Right lobe of liver (tissue), 4 donors: ENCODE measurements at regions not wholly inside any gene's neighbourhood (a gene's known extent, or its start where the extent isn't known, plus 50 kb on each side); places are given as distances from the start of the nearest gene placed in this dataset.

Experiments
- POLR2A ChIP-seq: fragments of 450-650 bp; IDR thresholded peaks from one replicate; pipeline ENCODE4 v1.6.1; 2017; ENCODE audit warnings: antibody characterized with exemption, mild to moderate bottlenecking
- TF ChIP-seq, protein P1 (sequence below), 4 donors: fragments of 200-600 bp in 3 of 4; fragments of 450-650 bp in 1 of 4; IDR thresholded peaks; one replicate each; pipeline versions ENCODE4 v1.5.1 to v1.8.0; 2016 to 2022; ENCODE audit warnings: antibody characterized with exemption in 4 of 4, mild to moderate bottlenecking in 2 of 4
- donor health status: DM: no; HTN: no; CAD: no.
- donor health status: DM: no; HTN: no; CAD: no.
- donor health status: DM: no; HTN: yes; CAD: no.

DNA sequence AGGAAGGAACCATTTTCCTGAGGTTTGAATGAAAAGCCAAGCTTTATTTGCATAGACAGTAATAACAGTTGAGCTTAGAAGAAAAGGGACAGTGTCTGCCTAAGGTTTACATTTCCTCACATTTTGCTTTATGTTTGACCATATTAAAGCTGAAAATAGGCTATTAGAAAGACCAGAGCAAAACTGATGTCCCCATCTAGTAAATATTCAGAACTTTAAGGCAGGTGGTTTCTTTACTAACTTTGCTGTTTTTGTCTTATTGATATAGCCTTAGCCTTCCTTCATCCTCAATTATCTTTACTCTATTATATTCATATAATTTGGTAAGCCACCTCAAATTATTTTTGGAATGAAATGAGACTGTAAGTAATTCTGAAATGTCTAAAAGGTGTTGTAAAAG lies 53.6 kb upstream of the LAPTM5 start:
- TF ChIP-seq, protein P1, sequence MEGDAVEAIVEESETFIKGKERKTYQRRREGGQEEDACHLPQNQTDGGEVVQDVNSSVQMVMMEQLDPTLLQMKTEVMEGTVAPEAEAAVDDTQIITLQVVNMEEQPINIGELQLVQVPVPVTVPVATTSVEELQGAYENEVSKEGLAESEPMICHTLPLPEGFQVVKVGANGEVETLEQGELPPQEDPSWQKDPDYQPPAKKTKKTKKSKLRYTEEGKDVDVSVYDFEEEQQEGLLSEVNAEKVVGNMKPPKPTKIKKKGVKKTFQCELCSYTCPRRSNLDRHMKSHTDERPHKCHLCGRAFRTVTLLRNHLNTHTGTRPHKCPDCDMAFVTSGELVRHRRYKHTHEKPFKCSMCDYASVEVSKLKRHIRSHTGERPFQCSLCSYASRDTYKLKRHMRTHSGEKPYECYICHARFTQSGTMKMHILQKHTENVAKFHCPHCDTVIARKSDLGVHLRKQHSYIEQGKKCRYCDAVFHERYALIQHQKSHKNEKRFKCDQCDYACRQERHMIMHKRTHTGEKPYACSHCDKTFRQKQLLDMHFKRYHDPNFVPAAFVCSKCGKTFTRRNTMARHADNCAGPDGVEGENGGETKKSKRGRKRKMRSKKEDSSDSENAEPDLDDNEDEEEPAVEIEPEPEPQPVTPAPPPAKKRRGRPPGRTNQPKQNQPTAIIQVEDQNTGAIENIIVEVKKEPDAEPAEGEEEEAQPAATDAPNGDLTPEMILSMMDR (IDR thresholded peaks at IDR 0.05) = no peak
- no peak for TF ChIP-seq POLR2A
